SU-DHL-6 (cell line): ENCODE measurements at regions not wholly inside any gene's neighbourhood (a gene's known extent, or its start where the extent isn't known, plus 50 kb on each side); places are given as distances from the start of the nearest gene placed in this dataset.
"Not testable (repeated sequence)": the region's sequence is repeated elsewhere in the genome, so short reads cannot be mapped to it uniquely, and the experiment has no call there.

Source experiments
- H2AFZ ChIP-seq: fragments of 200-600 bp; sonication (generic); 2 replicates; pipeline ENCODE4 v1.6.1; 2014; ENCODE audit warnings: low read depth, mild to moderate bottlenecking, moderate library complexity, mixed read lengths, antibody characterized with exemption, low read length; ENCODE audit not compliant: severe bottlenecking
- H3F3A ChIP-seq: fragments of 200-600 bp; shearing (Covaris generic); 2 replicates; pipeline ENCODE4 v1.6.0; 2016; ENCODE audit warnings: antibody characterized with exemption, mild to moderate bottlenecking; ENCODE audit not compliant: insufficient read depth
- H3K27ac ChIP-seq: fragments of 200-600 bp; sonication (generic); 2 replicates; pipeline ENCODE4 v1.5.1; 2016; ENCODE audit warnings: low read depth, mild to moderate bottlenecking, low read length, moderate library complexity, mixed read lengths
- H3K27me3 ChIP-seq: fragments of 200-600 bp; sonication (generic), shearing (Covaris generic); 2 replicates; pipeline ENCODE4 v1.6.0; 2014; ENCODE audit warnings: mild to moderate bottlenecking, low read length
- H3K36me3 ChIP-seq: fragments of 200-600 bp; sonication (generic); 2 replicates; pipeline ENCODE4 v1.6.1; 2014; ENCODE audit warnings: mild to moderate bottlenecking, low read length, mixed read lengths
- H3K4me2 ChIP-seq: fragments of 300-600, 200-600 bp; shearing (Covaris generic), sonication (generic); 2 replicates; pipeline ENCODE4 v1.6.0; 2014; ENCODE audit warnings: low read length, low read depth, mild to moderate bottlenecking; ENCODE audit not compliant: poor library complexity, severe bottlenecking
- H3K4me3 ChIP-seq: fragments of 200-600 bp; sonication (generic); 2 replicates; pipeline ENCODE4 v1.5.1; 2014; ENCODE audit warnings: antibody characterized with exemption, low read length, mild to moderate bottlenecking, mixed read lengths; ENCODE audit not compliant: insufficient read depth, poor library complexity, severe bottlenecking
- H3K79me2 ChIP-seq: fragments of 200-600 bp; sonication (generic); 2 replicates; pipeline ENCODE4 v1.6.1; 2014; ENCODE audit warnings: mild to moderate bottlenecking, low read length, moderate library complexity; ENCODE audit not compliant: insufficient read depth
- H3K9ac ChIP-seq: fragments of 200-600 bp; sonication (generic); 2 replicates; pipeline ENCODE4 v1.7.0; 2014; ENCODE audit warnings: mild to moderate bottlenecking, low read length
- H3K9me2 ChIP-seq: fragments of 200-600 bp; sonication (generic); replicated peaks from 2 replicates; pipeline ENCODE4 v1.6.1; 2014; ENCODE audit warnings: low read length; ENCODE audit not compliant: insufficient read depth
- H3K9me3 ChIP-seq: fragments of 200-600 bp; sonication (generic); 2 replicates; pipeline ENCODE4 v1.6.1; 2014; ENCODE audit warnings: low read length, mixed read lengths; ENCODE audit not compliant: insufficient read depth
- H4K20me1 ChIP-seq: fragments of 200-600 bp; sonication (generic); 2 replicates; pipeline ENCODE4 v1.6.1; 2014; ENCODE audit warnings: low read depth, mild to moderate bottlenecking, antibody characterized with exemption, low read length, moderate library complexity, mixed read lengths
- EZH2phosphoT487 ChIP-seq: fragments of 200-600 bp; sonication (generic), shearing (Covaris generic); conservative IDR thresholded peaks from 2 replicates; pipeline ENCODE4 v1.6.1; 2018; ENCODE audit warnings: mild to moderate bottlenecking, antibody characterized with exemption, low read length, moderate library complexity, mixed read lengths
- TF ChIP-seq, protein P1 (sequence below): fragments of 200-600 bp; sonication (generic); IDR thresholded peaks from one replicate; pipeline ENCODE4 v1.5.1; 2017; ENCODE audit warnings: antibody characterized with exemption, mild to moderate bottlenecking, low read length, moderate library complexity; ENCODE audit not compliant: insufficient read depth, poor library complexity, severe bottlenecking

DNA sequence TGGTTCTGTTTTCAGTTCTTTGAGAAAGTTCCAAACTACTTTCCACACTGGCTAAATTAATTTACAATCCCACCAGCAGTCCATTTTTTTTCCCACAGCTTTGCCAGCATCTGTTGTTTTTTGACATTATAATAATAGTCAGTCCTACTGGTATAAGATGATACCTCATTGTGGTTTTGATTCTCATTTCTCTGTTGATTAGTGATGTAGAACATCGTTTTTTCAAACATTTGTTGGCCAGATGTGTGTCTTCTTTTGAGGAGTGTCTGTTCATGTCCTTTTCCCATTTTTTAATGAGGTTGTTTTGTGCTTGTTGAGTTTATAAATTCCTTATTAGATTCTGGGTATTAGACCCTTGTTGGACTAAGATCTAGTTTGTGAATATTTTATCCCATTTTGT, 376.8 kb upstream of the NT5C1B start:
- Histone ChIP-seq H3K27me3 (0 out of 2 replicates have a peak, but pooled peaks cover under 1% of the 10 kb centered on the region), H3K36me3 (no peaks in the 10 kb centered on the region), H3K9ac (no peak overlapping the region), H3F3A (no peaks in the 10 kb centered on the region), H3K79me2 (no peaks in the 10 kb centered on the region), H4K20me1 (no peaks in the 10 kb centered on the region), H3K9me3 (no peaks in the 10 kb centered on the region), H3K27ac (no peak overlapping the region), H3K9me2 (no peaks in the 10 kb centered on the region), H2AFZ (no peak overlapping the region), H3K4me3 (no peak overlapping the region), H3K4me2 (no peak overlapping the region)
- TF ChIP-seq, protein P1, sequence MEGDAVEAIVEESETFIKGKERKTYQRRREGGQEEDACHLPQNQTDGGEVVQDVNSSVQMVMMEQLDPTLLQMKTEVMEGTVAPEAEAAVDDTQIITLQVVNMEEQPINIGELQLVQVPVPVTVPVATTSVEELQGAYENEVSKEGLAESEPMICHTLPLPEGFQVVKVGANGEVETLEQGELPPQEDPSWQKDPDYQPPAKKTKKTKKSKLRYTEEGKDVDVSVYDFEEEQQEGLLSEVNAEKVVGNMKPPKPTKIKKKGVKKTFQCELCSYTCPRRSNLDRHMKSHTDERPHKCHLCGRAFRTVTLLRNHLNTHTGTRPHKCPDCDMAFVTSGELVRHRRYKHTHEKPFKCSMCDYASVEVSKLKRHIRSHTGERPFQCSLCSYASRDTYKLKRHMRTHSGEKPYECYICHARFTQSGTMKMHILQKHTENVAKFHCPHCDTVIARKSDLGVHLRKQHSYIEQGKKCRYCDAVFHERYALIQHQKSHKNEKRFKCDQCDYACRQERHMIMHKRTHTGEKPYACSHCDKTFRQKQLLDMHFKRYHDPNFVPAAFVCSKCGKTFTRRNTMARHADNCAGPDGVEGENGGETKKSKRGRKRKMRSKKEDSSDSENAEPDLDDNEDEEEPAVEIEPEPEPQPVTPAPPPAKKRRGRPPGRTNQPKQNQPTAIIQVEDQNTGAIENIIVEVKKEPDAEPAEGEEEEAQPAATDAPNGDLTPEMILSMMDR: no peak
- TF ChIP-seq EZH2phosphoT487: no peak

DNA sequence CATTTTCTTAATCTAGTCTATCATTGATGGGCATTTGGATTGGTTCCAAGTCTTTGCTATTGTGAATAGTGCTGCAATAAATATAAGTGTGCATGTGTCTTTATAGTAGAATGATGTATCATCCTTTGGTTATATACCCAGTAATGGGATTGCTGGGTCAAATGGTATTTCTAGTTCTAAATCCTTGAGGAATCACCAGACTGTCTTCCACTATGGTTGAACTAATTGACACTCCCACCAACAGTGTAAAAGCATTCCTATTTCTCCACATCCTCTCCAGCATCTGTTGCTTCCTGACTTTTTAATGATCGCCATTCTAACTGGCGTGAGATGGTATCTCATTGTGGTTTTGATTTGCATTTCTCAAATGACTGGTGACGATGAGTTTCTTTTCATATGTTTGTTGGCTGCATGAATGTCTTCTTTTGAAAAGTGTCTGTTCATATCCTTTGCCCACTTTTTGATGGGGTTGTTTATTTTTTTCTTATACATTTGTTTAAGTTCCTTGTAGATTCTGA, 374.4 kb upstream of the NT5C1B start:
- not testable (repeated sequence) for H3K9ac ChIP-seq, H3K27me3 ChIP-seq, H3K4me3 ChIP-seq, H3K9me3 ChIP-seq, H3K27ac ChIP-seq, H3K79me2 ChIP-seq, H3K36me3 ChIP-seq, H3F3A ChIP-seq, H2AFZ ChIP-seq, H4K20me1 ChIP-seq, H3K4me2 ChIP-seq, H3K9me2 ChIP-seq

DNA sequence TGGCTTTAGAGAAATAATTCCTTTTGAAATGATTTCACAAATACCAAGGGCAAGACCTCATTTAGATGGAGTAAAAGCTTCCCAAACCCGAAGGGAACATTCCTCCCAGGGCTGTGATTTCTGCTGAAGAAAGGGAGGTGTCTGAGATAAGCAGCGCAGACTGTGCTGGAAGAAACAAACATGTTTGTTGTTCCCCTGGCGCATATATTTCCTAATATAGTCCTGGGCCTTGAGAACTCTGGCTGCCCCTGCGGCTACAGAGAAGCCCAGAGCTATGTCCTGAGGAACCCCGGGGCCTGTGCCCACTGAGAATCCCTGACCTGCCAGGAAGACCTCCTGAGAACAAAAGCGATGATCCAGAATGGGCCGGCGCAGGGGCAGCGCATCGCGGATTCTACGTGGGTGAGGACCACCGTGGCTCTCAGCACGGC, 372.6 kb upstream of the NT5C1B start:
- Histone ChIP-seq H3K4me2 (no peak overlapping the region), H3K9me3 (no peaks in the 10 kb centered on the region), H4K20me1 (no peaks in the 10 kb centered on the region), H3K27ac (no peak overlapping the region), H3K9me2 (no peaks in the 10 kb centered on the region), H3F3A (no peaks in the 10 kb centered on the region), H3K27me3 (no peaks in the 10 kb centered on the region), H3K36me3 (no peaks in the 10 kb centered on the region), H3K79me2 (no peaks in the 10 kb centered on the region), H3K4me3 (no peak overlapping the region), H2AFZ (no peak overlapping the region), H3K9ac (no peak overlapping the region)
- no peak for TF ChIP-seq EZH2phosphoT487
- TF ChIP-seq, protein P1: no peak

DNA sequence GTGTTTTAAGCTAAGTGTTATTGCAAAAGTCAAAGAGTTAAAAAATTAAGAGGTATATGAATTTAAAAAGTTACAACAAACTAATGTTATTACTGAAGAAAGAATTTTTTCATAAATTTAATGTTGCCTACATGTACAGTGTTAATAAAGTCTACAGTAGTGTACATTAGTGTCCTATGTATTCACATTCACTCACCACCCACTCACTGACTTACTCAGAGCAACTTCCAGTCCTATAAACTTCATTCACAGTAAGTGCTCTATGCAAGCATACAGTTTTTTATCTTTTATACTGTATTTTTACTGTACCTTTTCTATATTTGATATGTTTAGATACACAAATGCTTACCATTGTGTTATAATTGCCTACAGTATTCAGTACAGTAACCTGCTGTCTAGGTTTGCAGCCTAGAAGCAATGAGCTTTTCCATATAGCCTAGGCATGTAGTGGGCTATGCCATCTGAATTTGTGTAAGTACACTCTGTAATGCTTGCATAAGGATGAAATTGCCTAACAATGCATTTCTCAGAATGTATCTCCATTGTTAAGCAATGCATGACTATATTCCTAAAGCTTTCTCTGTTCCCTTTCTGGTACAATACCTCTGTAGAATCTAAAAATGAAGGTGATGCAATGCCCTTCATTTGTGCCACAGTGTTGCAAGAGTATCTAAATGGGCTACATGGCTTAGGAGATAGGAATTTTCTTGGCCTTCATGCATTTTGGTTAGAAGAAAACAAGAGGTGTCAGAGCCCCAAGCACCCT, 370.8 kb upstream of the NT5C1B start:
- H3K27ac ChIP-seq: no peak overlapping the region
- no peaks in the 10 kb centered on the region for H3K36me3 ChIP-seq
- H3K9me3 ChIP-seq: no peaks in the 10 kb centered on the region
- no peaks in the 10 kb centered on the region for H3K9me2 ChIP-seq
- H3K79me2 ChIP-seq: no peaks in the 10 kb centered on the region
- H3K4me2 ChIP-seq: no peak overlapping the region
- H3F3A ChIP-seq: no peaks in the 10 kb centered on the region
- H3K4me3 ChIP-seq: no peak overlapping the region
- TF ChIP-seq, protein P1: no peak
- TF ChIP-seq EZH2phosphoT487: no peak
- H2AFZ ChIP-seq: no peak overlapping the region
- no peaks in the 10 kb centered on the region for H3K27me3 ChIP-seq
- no peaks in the 10 kb centered on the region for H4K20me1 ChIP-seq
- no peak overlapping the region for H3K9ac ChIP-seq
